ENCODE measurements at regions not wholly inside any gene's neighbourhood (a gene's known extent, or its start where the extent isn't known, plus 50 kb on each side); places are given as distances from the start of the nearest gene placed in this dataset.

DNA sequence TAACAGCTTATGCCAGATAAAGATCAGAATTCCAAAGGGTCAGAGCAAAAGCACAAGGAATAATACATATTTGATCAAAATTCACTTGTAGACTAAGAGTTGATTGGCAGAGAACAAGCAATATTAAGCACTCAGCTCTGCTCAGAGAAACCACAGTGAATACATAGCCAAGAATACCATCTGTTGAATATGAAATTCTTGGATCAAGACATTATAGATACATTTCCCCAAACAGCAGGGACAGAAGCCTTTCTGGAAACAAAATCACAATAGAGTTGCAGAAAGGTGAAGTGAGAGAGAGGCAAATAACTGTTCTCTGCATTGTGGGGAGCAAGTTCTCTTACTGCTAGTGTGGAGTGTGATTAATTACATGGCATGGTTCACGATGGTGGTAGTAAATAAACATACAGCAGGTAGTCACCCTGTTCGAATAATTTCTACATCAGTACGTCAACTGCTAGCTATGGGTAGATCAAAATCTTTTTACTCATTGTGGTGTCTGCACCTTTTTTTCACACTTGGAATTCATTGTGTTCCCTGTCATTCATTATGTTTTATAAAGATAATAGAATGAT lies 366.7 kb downstream of the PCDH7 start:
- TF ChIP-seq CTCF (conservative IDR thresholded peaks at IDR 0.05; ENCODE audit: low read depth, low read length) = no peak
- no peak for TF ChIP-seq EZH2 (IDR thresholded peaks at IDR 0.05; ENCODE audit: low read length, unreplicated experiment)
